LNCaP clone FGC (cell line): ENCODE measurements at regions not wholly inside any gene's neighbourhood (a gene's known extent, or its start where the extent isn't known, plus 50 kb on each side); places are given as distances from the start of the nearest gene placed in this dataset.

ENCODE experiments used
- DNase-seq: peaks from one replicate; pipeline ENCODE4 v3.0.0-alpha.2; 2011; ENCODE audit warnings: low read depth
- H3K4me3 ChIP-seq: 2 replicates; pipeline ENCODE4 v1.5.1; 2011; ENCODE audit warnings: mild to moderate bottlenecking, low read depth, low read length, control low read depth
- TF ChIP-seq, protein P1 (sequence below): IDR thresholded peaks from 2 replicates; pipeline ENCODE4 v1.5.1; 2012; ENCODE audit warnings: mild to moderate bottlenecking; ENCODE audit not compliant: control insufficient read depth, insufficient read depth; ENCODE audit errors: extremely low read depth

- TF ChIP-seq, protein P1, sequence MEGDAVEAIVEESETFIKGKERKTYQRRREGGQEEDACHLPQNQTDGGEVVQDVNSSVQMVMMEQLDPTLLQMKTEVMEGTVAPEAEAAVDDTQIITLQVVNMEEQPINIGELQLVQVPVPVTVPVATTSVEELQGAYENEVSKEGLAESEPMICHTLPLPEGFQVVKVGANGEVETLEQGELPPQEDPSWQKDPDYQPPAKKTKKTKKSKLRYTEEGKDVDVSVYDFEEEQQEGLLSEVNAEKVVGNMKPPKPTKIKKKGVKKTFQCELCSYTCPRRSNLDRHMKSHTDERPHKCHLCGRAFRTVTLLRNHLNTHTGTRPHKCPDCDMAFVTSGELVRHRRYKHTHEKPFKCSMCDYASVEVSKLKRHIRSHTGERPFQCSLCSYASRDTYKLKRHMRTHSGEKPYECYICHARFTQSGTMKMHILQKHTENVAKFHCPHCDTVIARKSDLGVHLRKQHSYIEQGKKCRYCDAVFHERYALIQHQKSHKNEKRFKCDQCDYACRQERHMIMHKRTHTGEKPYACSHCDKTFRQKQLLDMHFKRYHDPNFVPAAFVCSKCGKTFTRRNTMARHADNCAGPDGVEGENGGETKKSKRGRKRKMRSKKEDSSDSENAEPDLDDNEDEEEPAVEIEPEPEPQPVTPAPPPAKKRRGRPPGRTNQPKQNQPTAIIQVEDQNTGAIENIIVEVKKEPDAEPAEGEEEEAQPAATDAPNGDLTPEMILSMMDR: no peak
- no peak overlapping the region for H3K4me3 ChIP-seq
- no peak for DNase-seq
Observed at GRCh38 chr1:177755851-177756560, 213.9 kb downstream of the SEC16B start.

- no peak overlapping the region for H3K4me3 ChIP-seq
- TF ChIP-seq, protein P1: no peak
- no peak for DNase-seq
Observed at GRCh38 chr1:177754603-177755002, 215.3 kb downstream of the SEC16B start.

- DNase-seq: no peak
- TF ChIP-seq, protein P1: no peak
- H3K4me3 ChIP-seq: no peak overlapping the region
Observed at GRCh38 chr1:177753655-177754054, 216.2 kb downstream of the SEC16B start.

GRCh38 chr1:177748080-177748801 is 221.6 kb downstream of the SEC16B start:
- TF ChIP-seq, protein P1: no peak
- no peak for DNase-seq
- no peak overlapping the region for H3K4me3 ChIP-seq

- H3K4me3 ChIP-seq: no peak overlapping the region
- DNase-seq: no peak
- TF ChIP-seq, protein P1: no peak
Observed at GRCh38 chr1:177746155-177746554, 223.7 kb downstream of the SEC16B start.

DNA sequence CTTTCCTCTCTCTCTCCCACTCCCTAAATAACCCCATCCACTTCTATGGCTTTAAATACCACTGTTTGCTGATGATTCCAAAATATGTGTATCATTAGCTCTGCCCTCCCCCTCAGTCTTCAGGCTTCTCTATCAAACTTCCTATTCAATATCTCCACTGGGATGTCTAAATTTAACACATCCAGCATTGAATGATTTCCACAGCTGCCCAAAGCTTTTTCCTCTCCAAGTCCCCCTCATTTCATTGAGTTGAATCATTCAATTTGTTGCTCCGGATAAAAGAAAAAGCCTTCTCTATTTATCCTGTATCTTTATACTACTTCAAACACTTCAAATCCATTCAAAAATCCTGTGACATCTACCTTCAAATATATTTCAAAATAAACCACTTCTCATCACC is 225.0 kb downstream of the SEC16B start:
- DNase-seq: no peak
- TF ChIP-seq, protein P1: no peak
- H3K4me3 ChIP-seq: no peak overlapping the region
